ENCODE measurements at regions not wholly inside any gene's neighbourhood (a gene's known extent, or its start where the extent isn't known, plus 50 kb on each side); places are given as distances from the start of the nearest gene placed in this dataset.
"Not testable (repeated sequence)": the region's sequence is repeated elsewhere in the genome, so short reads cannot be mapped to it uniquely, and the experiment has no call there.

DNA sequence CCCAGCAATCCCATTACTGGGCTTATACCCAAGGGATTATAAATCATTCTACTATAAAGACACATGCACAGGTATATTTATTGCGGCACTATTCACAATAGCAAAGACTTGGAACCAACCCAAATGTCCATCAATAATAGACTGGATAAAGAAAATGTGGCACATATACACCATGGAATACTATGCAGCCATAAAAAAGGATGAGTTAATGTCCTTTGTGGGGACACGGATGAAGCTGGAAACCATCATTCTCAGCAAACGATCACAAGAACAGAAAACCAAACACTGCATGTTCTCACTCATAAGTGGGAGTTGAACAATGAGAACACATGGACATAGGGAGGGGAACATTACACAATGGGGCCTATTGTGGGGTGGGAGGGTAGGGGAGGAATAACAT, 224.4 kb upstream of the SERP2 start:
- DNase-seq (ENCODE audit: low read depth, low spot score) = not testable (repeated sequence)

DNA sequence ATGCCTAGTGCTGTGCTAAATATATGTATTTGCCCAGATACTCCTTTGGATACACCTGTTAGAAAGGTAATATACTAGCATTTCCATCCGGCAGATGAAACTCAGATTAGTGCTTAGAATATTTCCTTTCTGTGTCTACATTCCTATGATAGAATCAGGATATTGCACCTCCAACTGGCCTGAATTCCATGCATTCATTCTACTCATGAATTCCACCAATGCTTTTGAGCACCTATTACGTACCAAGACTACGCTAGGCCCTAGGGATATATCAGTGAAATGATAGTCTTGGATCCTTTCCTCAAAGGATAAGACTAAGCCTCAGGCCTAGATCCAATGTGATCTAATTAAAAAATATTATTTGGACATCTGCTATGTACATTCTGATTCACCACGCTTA, 223.8 kb upstream of the SERP2 start:
- DNase-seq (ENCODE audit: low read depth, low spot score) = no peak

GRCh38 chr13:44151474-44151873, 222.2 kb upstream of the SERP2 start:
- DNase-seq (ENCODE audit: low read depth, low spot score) = no peak

DNA sequence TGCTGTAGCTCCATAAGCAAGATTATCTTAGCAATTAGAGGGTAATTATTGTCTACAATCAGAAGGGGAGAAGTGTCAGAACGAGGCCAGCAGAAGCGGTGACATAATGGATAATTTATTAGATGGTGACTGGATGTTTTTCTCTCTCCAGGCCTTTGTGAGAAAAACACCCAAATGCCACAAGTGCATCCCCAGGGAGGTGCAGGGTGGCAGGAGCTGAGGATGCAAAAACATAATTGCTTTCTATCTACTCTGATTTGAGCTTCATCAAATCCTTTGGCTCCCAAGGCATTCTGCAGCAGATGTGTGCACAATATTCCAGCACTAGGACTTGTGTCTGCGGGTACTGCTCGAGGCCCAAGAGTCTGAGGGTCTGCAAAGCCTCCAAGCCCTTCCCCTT, 220.1 kb upstream of the SERP2 start:
- no peak for DNase-seq (ENCODE audit: low read depth, low spot score)

DNA sequence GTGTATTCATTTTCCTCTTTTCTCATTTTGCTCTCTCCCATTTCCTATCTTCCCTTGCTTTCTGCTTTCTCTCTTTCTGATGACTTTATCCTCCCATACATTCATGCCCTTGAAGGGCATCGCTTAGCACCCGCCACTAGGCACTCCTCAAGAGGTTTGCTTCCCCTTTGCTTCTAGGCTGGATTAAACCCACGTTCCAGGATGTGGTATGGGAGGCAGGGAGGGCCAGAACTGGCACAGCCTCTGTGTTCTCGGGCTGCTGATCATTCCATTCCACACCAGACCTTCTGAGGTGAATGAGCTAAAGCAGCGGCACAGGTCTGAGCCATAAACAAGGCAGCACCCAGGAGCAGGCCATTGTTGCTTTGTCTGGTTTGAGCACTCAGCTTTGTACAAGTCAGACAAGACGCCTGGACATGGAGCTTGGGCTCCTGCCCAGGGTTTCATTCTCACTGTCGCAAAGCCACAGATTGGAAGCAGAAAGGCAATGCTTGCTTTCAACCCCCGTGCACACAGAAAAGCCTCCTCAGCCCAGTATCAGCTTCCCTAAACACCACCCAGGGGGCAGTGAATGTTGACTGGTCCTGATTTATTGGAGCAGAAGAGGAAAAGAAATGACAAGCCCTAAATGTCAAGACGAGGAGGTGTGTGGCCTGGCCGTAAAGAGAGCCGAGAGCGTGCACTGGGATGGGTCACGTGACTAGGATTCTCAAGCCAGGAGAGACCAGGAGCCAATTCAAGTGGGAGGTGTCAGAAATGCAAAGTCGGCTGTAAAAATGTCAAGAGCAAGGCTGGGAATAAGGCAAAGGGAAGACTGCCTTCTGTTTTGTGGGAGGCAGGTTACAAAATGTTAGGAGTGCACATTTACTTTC, 218.0 kb upstream of the SERP2 start:
- no peak for DNase-seq (ENCODE audit: low read depth, low spot score)

GRCh38 chr13:44156294-44156658, 217.3 kb upstream of the SERP2 start:
- DNase-seq (ENCODE audit: low read depth, low spot score) = no peak

DNA sequence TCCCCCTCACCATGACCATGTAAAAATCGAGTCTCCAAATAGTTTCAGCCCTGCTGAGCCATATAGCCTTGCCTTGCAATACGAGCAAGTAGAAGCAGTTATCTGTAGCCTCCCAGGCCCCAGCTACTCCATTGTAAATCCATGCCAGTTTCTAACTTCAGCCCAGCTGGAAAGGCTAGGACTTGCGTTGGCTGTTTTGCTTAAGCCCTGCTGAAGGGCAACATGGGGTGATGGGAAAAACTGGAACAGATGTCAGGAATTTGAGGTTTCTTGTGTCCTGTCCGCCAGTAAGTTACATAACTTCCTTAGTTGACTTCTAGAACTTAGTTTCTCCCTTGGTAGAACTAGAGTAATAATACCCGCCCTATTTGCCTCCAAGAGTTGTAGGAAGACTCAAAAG, 216.0 kb upstream of the SERP2 start:
- DNase-seq (ENCODE audit: low read depth, low spot score) = no peak

GRCh38 chr13:44158098-44158521, 215.5 kb upstream of the SERP2 start:
- no peak for DNase-seq (ENCODE audit: low read depth, low spot score)

DNA sequence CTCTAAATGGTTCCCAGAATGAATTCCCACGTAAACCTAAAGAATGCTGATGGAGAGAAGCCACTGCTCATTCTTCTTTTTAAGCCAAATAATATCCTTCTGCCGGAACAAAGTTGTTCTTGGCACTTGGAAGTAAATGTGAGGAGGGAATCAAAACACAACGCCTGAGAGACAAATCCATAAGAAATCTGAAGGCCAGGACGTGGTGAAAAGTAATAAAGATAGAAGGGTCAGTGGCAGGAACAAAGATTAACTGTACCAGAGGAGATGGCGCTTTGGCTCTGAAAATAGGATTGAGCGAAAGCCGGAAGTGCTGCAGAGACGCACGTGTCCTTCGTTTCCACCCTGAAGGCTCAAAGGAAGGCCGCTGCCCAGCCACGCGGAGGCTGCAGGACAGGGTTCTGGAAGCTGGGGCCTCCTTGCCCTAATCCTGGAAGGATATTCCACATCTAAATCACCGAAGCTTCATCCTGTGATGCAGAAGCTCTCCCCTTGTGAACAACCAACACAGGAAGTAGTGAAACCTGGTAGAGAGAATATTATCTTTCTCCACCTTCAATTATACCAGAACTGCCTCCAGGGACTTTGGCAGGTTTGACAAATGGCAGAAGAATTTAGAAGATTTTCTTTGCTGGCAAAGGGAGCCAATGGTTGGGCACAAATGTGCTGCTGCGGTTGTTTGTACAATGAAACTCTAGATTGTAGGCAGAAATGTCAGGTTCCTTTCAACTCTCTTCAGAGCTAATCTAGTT, 214.6 kb upstream of the SERP2 start:
- DNase-seq (ENCODE audit: low read depth, low spot score) = no peak

DNA sequence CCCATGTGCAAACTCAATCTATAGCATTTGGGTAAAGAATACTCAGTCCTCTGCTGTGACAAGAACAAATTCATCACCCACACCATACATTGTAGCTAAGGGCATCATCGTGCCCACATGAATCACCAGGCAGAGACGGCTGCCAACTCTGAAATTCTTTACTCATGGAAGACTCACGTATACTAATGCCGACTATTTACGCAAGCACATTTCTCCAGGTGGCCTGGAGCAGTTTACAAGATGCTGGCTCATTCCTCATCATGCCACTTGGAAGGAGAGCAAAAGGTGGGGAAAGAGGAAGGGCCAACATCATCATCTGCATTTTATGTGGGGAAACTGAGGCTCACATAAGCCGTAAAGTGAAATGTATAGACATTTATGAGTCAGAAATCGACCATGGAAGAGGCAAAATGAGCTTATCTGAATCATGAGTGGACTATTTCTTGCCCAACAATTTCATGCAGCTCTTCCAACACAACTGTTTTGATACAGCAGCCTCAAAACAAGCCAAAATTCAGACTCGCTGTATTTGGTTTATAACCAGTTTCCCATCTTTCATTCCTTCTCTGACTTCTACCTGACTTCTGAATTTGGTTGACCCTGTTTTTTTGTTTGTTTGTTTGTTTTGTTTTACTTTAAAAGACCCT, 213.9 kb upstream of the SERP2 start:
- no peak for DNase-seq (ENCODE audit: low read depth, low spot score)

- DNase-seq (ENCODE audit: low read depth, low spot score) = no peak
Observed at GRCh38 chr13:44160591-44161191, 212.9 kb upstream of the SERP2 start.

GRCh38 chr13:44163108-44163507, 210.5 kb upstream of the SERP2 start:
- DNase-seq (ENCODE audit: low read depth, low spot score) = no peak

DNA sequence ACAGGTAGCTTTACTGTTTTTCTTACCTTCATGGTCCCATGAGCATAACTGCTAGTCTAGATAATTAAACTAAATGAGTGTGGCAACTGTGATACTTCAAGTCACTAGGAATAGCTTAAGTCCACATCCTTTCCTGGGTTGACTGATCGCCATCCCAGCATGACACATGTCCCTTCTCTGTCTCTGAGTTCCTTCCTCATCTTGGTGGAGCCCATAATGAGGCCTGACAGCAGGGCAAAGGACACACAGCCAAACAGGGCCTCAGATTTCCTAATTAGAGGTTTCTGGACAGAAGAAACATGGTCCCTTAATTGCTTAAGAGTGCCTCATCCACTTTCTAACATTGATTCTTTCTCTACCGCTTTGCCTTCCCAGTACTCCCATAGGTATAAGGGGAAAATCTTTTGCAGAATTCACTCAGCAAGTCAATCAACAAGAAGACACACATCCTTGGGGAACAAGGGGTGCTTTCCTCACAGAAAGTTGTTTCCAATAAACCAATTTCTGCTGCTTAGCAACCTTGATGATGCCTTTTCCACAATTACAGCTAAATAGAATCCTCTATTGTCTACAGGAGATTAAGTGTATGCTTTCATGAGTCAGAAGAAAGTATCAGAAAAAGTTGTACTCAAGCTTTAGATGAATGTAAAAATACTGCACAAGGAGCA, 208.3 kb upstream of the SERP2 start:
- DNase-seq (ENCODE audit: low read depth, low spot score) = no peak

DNA sequence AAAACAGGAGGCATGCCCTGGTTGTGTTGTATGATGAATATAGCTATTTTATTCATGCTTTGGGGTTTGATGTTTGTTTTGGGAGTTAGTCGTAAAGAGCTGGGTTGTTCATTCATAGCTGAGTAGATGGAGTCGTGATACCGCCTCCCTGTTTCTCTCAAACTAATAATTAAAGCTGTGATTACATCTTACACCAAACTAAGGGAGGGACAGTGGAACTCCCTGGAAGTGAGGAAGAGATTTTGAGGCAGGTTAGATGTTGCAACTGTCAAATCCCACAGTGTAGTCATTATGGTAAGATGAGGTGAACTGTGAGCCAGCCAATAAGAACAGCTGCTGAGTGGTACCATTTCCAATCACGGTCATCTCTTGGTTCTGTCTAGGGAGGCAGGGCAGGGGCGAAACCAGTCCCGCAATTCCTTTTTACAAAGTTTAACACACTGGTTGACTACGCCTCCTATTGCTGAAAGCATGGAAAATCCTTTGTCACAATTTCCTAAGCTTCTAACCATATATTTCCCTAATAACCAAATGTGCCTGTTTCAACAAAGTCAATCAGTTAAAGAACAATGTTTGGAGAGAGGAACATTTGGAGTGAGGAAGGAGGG, 207.6 kb upstream of the SERP2 start:
- DNase-seq (ENCODE audit: low read depth, low spot score) = no peak

DNA sequence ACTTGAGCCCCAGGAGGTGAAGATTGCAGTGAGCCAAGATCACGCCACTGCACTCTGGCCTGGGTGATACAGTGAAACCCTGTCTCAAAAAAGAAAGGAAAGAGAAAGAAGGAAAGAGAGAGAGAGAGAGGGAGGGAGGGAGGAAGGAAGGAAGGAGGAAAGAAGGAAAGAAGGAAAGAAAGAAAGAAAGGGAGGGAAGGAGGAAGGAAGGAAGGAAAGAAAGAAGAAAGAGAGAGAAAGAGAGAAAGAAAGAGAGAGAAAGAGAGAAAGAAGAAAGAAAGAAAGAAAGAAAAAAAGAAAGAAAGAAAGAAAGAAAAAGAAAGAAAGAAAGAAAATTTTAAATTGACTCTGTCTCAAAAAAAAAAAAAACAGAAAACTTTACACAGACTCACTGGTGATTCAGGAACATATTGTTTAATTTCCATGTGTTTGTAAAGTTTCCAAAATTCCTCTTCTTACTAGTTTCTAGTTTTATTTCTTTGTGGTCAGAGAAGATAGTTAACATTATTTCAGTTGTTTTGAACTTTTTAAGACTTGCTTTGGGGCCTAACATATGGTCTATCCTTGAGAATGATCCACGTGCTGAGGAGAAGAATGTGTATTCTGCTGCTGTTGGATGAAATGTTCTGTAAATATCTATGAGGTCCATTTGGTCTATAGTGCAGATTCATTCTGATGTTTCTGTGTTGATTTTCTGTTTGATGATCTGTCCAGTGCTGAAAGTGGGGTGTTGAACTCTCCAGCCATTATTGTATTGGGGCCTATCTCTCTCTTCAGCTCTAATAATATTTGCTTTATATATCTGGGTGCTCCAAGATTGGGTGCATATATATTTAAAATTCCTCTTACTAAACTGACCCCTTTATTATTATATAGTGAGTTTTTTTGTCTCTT, 204.4 kb upstream of the SERP2 start:
- no peak for DNase-seq (ENCODE audit: low read depth, low spot score)

- DNase-seq (ENCODE audit: low read depth, low spot score) = no peak
Observed at GRCh38 chr13:44170731-44171130, 202.9 kb upstream of the SERP2 start.

- DNase-seq (ENCODE audit: low read depth, low spot score) = no peak
Observed at GRCh38 chr13:44171156-44171555, 202.5 kb upstream of the SERP2 start.

DNA sequence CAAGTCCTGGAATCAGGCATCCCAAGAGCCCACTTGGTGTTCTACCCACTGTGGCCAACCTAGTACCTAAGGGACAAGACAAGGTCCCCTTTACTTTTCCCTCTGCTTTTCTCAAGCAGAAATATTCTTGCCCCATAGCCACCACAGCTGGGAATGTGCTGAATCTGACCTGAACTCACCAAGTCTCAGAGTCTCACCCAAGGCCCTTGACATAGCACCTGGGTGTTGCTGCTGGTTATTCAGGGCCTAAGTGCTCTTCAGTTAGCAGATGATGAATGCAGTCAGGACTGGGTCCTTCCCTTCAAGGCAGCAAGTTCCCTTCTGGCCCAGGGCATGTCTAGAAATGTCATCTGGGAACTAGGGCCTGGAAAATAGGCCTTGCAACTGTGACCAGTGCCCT, 201.8 kb upstream of the SERP2 start:
- no peak for DNase-seq (ENCODE audit: low read depth, low spot score)

DNA sequence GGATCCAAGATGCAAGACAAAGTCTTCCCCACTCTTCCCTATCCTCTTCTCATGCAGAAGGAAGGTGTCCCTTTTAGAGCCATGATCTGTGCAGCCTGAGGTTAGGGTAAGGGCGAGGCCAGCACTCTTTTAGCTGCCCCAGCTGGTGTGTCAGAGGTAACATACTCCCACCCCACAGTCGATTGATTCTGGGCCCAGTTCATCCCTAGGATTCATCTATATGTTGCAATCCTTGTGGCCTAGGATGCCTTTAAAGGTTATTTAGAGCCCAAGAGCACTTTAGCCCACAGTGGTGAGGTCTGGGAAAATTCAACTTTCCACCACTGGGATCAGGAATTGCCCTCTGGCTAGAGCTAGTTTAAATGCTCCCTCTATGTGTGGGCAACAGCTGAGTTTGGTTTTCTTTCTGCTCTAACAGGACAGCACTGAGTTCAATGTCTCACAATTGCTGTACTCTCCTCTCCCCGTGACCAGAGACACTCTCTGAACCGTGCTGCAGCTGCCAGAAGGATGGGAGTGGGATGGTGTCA, 201.3 kb upstream of the SERP2 start:
- DNase-seq (ENCODE audit: low read depth, low spot score) = no peak
